SK-N-SH treated with all-trans-retinoic acid at 6 μM for 48 hours (cell line): ENCODE measurements at regions not wholly inside any gene's neighbourhood (a gene's known extent, or its start where the extent isn't known, plus 50 kb on each side); places are given as distances from the start of the nearest gene placed in this dataset.

Experiments
- ATAC-seq: fragments of 200-7000 bp; cut with Tn5 transposase; 3 replicates; pipeline ENCODE4 v1.9.1; 2020; ENCODE audit warnings: mild to moderate bottlenecking, moderate library complexity
- ARNTL ChIP-seq: fragments of 450-650 bp; formaldehyde crosslinking; IDR thresholded peaks from 2 replicates; pipeline ENCODE4 v1.5.0; 2020; ENCODE audit warnings: low read depth, mild to moderate bottlenecking, moderate library complexity, borderline replicate concordance
- CSRNP3 ChIP-seq: fragments of 250-450 bp; sonication (Bioruptor Pico); IDR thresholded peaks from 2 replicates; pipeline ENCODE4 v1.5.1; 2021; ENCODE audit warnings: mild to moderate bottlenecking, moderate library complexity
- ESRRG ChIP-seq: fragments of 250-450 bp; sonication (Bioruptor Pico); IDR thresholded peaks from 2 replicates; pipeline ENCODE4 v1.6.1; 2021; ENCODE audit warnings: mild to moderate bottlenecking
- GLIS3 ChIP-seq: fragments of 250-450 bp; sonication (Bioruptor Pico); IDR thresholded peaks from 2 replicates; pipeline ENCODE4 v1.5.0; 2020; ENCODE audit warnings: mild to moderate bottlenecking, moderate library complexity
- ISL1 ChIP-seq: fragments of 250-450 bp; sonication (Bioruptor Pico); IDR thresholded peaks from 2 replicates; pipeline ENCODE4 v2.1.2; 2022; ENCODE audit warnings: mild to moderate bottlenecking, moderate library complexity
- PATZ1 ChIP-seq: fragments of 250-450 bp; sonication (Bioruptor Pico); IDR thresholded peaks from 2 replicates; pipeline ENCODE4 v1.8.0; 2020; ENCODE audit warnings: mild to moderate bottlenecking, moderate library complexity, borderline replicate concordance
- PPARA ChIP-seq: fragments of 250-450 bp; sonication (Bioruptor Pico); IDR thresholded peaks from 2 replicates; pipeline ENCODE4 v1.5.0; 2020; ENCODE audit warnings: mild to moderate bottlenecking, borderline replicate concordance
- RARB ChIP-seq: fragments of 250-450 bp; sonication (Bioruptor Pico); IDR thresholded peaks from 2 replicates; pipeline ENCODE4 v1.8.0; 2021; ENCODE audit warnings: mild to moderate bottlenecking, moderate library complexity
- SNAI2 ChIP-seq: fragments of 250-450 bp; sonication (Bioruptor Pico); IDR thresholded peaks from 2 replicates; pipeline ENCODE4 v1.5.0; 2020; ENCODE audit warnings: mild to moderate bottlenecking, moderate library complexity
- TCF4 ChIP-seq: fragments of 250-450 bp; sonication (Bioruptor Pico); IDR thresholded peaks from 2 replicates; pipeline ENCODE4 v1.8.0; 2021; ENCODE audit warnings: mild to moderate bottlenecking, moderate library complexity, borderline replicate concordance
- TOX ChIP-seq: fragments of 250-450 bp; sonication (Bioruptor Pico); IDR thresholded peaks from 2 replicates; pipeline ENCODE4 v1.8.0; 2021; ENCODE audit warnings: mild to moderate bottlenecking, moderate library complexity, borderline replicate concordance
- ZC3H10 ChIP-seq: fragments of 250-450 bp; sonication (Bioruptor Pico); IDR thresholded peaks from 2 replicates; pipeline ENCODE4 v1.5.1; 2021; ENCODE audit warnings: mild to moderate bottlenecking, moderate library complexity
- ZFP3 ChIP-seq: fragments of 250-450 bp; sonication (Bioruptor Pico); IDR thresholded peaks from 2 replicates; pipeline ENCODE4 v1.5.0; 2020; ENCODE audit warnings: mild to moderate bottlenecking, moderate library complexity
- ZFP30 ChIP-seq: fragments of 450-650 bp; formaldehyde crosslinking; IDR thresholded peaks from 2 replicates; pipeline ENCODE4 v1.5.0; 2022; ENCODE audit warnings: mild to moderate bottlenecking, moderate library complexity
- ZNF70 ChIP-seq: fragments of 450-650 bp; formaldehyde crosslinking; IDR thresholded peaks from 2 replicates; pipeline ENCODE4 v1.5.0; 2020; ENCODE audit warnings: mild to moderate bottlenecking, moderate library complexity
- ZNF8 ChIP-seq: fragments of 450-650 bp; formaldehyde crosslinking; IDR thresholded peaks from 2 replicates; pipeline ENCODE4 v1.5.0; 2020; ENCODE audit warnings: mild to moderate bottlenecking, moderate library complexity
- TF ChIP-seq, protein P1 (sequence below): fragments of 250-450 bp; sonication (Bioruptor Pico); IDR thresholded peaks from 2 replicates; pipeline ENCODE4 v1.8.0; 2021; ENCODE audit warnings: low read depth, mild to moderate bottlenecking, moderate library complexity, borderline replicate concordance
- TF ChIP-seq, protein P2 (sequence below): fragments of 250-450 bp; sonication (Bioruptor Pico); IDR thresholded peaks from 2 replicates; pipeline ENCODE4 v1.5.0; 2020; ENCODE audit warnings: mild to moderate bottlenecking, moderate library complexity

- ATAC-seq: no peak
- TF ChIP-seq GLIS3 (no peak), ZFP3 (no peak), ZC3H10 (CRISPR knock-in tag) (no peak), ZFP30 (CRISPR knock-in tag) (no peak), RARB (no peak), ISL1 (no peak)
- TF ChIP-seq, protein P1, sequence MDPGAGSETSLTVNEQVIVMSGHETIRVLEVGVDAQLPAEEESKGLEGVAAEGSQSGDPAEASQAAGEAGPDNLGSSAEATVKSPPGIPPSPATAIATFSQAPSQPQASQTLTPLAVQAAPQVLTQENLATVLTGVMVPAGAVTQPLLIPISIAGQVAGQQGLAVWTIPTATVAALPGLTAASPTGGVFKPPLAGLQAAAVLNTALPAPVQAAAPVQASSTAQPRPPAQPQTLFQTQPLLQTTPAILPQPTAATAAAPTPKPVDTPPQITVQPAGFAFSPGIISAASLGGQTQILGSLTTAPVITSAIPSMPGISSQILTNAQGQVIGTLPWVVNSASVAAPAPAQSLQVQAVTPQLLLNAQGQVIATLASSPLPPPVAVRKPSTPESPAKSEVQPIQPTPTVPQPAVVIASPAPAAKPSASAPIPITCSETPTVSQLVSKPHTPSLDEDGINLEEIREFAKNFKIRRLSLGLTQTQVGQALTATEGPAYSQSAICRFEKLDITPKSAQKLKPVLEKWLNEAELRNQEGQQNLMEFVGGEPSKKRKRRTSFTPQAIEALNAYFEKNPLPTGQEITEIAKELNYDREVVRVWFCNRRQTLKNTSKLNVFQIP (CRISPR knock-in tag): no peak
These were observed 546.7 kb upstream of the SEL1L start for GRCh38 chr14:82080370-82080769.

GRCh38 chr14:82084813-82085212 is 551.2 kb upstream of the SEL1L start:
- no peak for ATAC-seq
- no peak for TF ChIP-seq ZC3H10 (CRISPR knock-in tag)
- no peak for TF ChIP-seq GLIS3
- TF ChIP-seq TCF4 (CRISPR knock-in tag): no peak

GRCh38 chr14:82091097-82091496 is 557.4 kb upstream of the SEL1L start:
- TF ChIP-seq GLIS3: no peak
- TF ChIP-seq, all 23 proteins: peak for 0
- ATAC-seq: no peak

DNA sequence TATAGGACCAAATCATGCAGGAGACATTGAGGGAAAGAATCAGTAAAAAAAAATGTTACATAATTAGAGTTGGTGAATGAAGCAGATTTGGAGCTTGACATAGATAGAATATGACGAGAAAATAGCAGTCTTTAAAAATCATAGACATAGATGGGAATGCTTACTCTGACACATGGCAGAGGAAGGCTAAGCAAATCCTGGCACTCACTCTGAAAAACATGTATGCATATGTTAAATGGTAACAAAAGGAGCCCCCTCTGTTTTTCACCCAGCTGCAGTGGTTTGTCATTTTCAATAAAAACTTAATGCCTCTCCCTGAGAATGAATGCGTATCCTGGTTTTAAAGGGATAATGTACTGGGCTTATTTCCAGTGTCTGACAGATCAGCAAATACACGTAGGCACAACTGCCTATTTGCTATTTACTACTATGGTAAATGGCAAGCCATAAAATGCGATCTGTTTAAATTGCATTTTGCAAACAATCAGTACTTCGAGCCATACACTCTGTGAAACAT is 561.2 kb upstream of the SEL1L start:
- TF ChIP-seq TCF4 (CRISPR knock-in tag): no peak
- no peak for TF ChIP-seq ZFP30 (CRISPR knock-in tag)
- no peak for TF ChIP-seq ISL1
- TF ChIP-seq ZNF70 (CRISPR knock-in tag): no peak
- no peak for TF ChIP-seq PATZ1 (CRISPR knock-in tag)
- no peak for TF ChIP-seq TOX (CRISPR knock-in tag)
- no peak for ATAC-seq

DNA sequence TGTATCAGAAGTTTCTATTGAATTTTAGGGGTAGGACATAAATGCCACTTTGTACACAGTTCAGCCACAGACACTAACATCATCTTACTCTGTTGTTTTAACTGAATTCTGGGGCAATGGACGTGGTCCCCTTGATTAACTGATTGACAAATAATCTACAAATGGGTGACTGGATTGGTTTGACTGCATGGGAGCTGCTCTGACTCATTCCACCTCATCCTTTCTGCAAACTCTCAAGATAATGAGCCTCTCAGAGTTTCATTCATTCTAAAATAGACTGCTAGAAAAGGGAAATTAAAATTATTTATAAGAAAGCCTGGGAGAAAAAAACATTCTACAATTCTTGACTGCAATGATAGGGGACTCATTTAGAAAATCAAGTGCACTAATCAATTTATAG is 570.4 kb upstream of the SEL1L start:
- no peak for TF ChIP-seq ISL1
- TF ChIP-seq, protein P2, sequence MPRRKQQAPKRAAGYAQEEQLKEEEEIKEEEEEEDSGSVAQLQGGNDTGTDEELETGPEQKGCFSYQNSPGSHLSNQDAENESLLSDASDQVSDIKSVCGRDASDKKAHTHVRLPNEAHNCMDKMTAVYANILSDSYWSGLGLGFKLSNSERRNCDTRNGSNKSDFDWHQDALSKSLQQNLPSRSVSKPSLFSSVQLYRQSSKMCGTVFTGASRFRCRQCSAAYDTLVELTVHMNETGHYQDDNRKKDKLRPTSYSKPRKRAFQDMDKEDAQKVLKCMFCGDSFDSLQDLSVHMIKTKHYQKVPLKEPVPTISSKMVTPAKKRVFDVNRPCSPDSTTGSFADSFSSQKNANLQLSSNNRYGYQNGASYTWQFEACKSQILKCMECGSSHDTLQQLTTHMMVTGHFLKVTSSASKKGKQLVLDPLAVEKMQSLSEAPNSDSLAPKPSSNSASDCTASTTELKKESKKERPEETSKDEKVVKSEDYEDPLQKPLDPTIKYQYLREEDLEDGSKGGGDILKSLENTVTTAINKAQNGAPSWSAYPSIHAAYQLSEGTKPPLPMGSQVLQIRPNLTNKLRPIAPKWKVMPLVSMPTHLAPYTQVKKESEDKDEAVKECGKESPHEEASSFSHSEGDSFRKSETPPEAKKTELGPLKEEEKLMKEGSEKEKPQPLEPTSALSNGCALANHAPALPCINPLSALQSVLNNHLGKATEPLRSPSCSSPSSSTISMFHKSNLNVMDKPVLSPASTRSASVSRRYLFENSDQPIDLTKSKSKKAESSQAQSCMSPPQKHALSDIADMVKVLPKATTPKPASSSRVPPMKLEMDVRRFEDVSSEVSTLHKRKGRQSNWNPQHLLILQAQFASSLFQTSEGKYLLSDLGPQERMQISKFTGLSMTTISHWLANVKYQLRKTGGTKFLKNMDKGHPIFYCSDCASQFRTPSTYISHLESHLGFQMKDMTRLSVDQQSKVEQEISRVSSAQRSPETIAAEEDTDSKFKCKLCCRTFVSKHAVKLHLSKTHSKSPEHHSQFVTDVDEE (CRISPR knock-in tag): no peak
- TF ChIP-seq, protein P1 (CRISPR knock-in tag): no peak
- TF ChIP-seq, all 23 proteins: peak for 0
- ATAC-seq: no peak

DNA sequence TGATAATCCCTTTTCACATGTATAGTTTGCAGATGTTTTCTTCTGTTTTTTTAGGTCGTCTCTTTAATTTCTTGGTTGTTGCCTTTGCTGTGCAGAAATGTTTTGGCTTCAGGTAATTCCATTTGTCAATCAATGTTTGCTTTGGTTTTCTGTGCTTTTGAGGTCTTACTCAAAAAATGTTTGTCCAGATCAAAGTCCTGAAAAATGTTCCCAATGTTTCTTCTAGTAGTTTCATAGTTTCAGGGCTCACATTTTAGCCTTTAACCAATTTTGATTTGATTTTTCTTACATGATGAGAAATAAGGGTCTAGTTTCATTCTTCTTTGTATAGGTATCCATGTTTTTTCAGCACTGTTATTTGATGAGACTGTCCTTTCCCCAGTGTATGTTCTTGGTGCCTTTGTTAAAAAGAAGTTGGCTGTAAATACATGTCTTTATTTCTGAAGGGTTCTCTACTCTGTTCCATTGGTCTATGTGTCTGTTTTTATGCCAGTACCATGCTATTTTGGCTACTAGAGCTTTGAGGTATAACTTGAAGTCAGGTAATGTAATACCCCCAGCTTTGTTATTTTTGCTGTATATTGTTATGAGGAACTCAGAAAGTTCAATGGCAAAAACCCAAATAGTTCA is 578.7 kb upstream of the SEL1L start:
- ATAC-seq: no peak
- TF ChIP-seq, protein P1 (CRISPR knock-in tag): no peak
- no peak for TF ChIP-seq ARNTL (CRISPR knock-in tag)
- TF ChIP-seq PPARA: no peak
- TF ChIP-seq ZFP3: no peak
- TF ChIP-seq TCF4 (CRISPR knock-in tag): no peak
- TF ChIP-seq PATZ1 (CRISPR knock-in tag): no peak
- TF ChIP-seq TOX (CRISPR knock-in tag): no peak
- TF ChIP-seq ESRRG (CRISPR knock-in tag): no peak
- TF ChIP-seq CSRNP3 (CRISPR knock-in tag): no peak
- TF ChIP-seq SNAI2 (CRISPR knock-in tag): no peak
- no peak for TF ChIP-seq ZNF8
